GM23338 (cell line): ENCODE measurements at regions not wholly inside any gene's neighbourhood (a gene's known extent, or its start where the extent isn't known, plus 50 kb on each side); places are given as distances from the start of the nearest gene placed in this dataset.

Experiments used
- ATAC-seq: fragments of 200-7000 bp; cut with Tn5 transposase; 3 replicates; pipeline ENCODE4 v1.9.1; 2020
- DNase-seq: peaks from one replicate; pipeline ENCODE4 v3.0.0-alpha.2; 2015; ENCODE audit warnings: low spot score
- H2AFZ ChIP-seq: fragments of 200-600 bp; sonication (generic); 2 replicates; pipeline ENCODE4 v1.8.0; 2016; ENCODE audit warnings: antibody characterized with exemption, mild to moderate bottlenecking, moderate library complexity
- H3F3A ChIP-seq: fragments of 200-600 bp; sonication (generic); replicated peaks from 2 replicates; pipeline ENCODE4 v1.8.0; 2017; ENCODE audit warnings: antibody characterized with exemption, mixed run types, low read depth
- H3K27ac ChIP-seq: fragments of 200-600 bp; sonication (generic); 2 replicates; pipeline ENCODE4 v1.6.1; 2016; ENCODE audit warnings: low read depth
- H3K27me3 ChIP-seq: fragments of 200-600 bp; sonication (generic); 2 replicates; pipeline ENCODE4 v1.8.0; 2016; ENCODE audit warnings: mild to moderate bottlenecking, mixed run types, moderate library complexity; ENCODE audit not compliant: insufficient read depth
- H3K36me3 ChIP-seq: fragments of 200-600 bp; sonication (generic); 2 replicates; pipeline ENCODE4 v1.8.0; 2016; ENCODE audit warnings: mild to moderate bottlenecking; ENCODE audit not compliant: insufficient read depth
- H3K4me1 ChIP-seq: fragments of 200-600 bp; sonication (generic); 2 replicates; pipeline ENCODE4 v1.8.0; 2016; ENCODE audit warnings: mild to moderate bottlenecking, moderate library complexity; ENCODE audit not compliant: insufficient read depth
- H3K4me2 ChIP-seq: fragments of 200-600 bp; sonication (generic); 2 replicates; pipeline ENCODE4 v1.7.1; 2017; ENCODE audit warnings: mixed run types
- H3K4me3 ChIP-seq: fragments of 200-600 bp; sonication (generic); 2 replicates; pipeline ENCODE4 v1.6.1; 2016; ENCODE audit warnings: mixed run types
- H3K79me2 ChIP-seq: fragments of 200-600 bp; sonication (generic); replicated peaks from 2 replicates; pipeline ENCODE4 v1.8.0; 2017; ENCODE audit warnings: mild to moderate bottlenecking; ENCODE audit not compliant: insufficient read depth
- H3K9me2 ChIP-seq: fragments of 200-600 bp; sonication (generic); 2 replicates; pipeline ENCODE4 v1.8.0; 2017; ENCODE audit not compliant: insufficient read depth
- H4K20me1 ChIP-seq: fragments of 200-600 bp; sonication (generic); replicated peaks from 2 replicates; pipeline ENCODE4 v1.8.0; 2017; ENCODE audit warnings: mild to moderate bottlenecking; ENCODE audit not compliant: insufficient read depth
- H3K27ac Mint-ChIP-seq: 2 replicates; pipeline ENCODE4 v1.8.0; 2020; ENCODE audit warnings: inconsistent platforms, mild to moderate bottlenecking, moderate library complexity, mixed read lengths
- H3K27me3 Mint-ChIP-seq: 3 replicates; pipeline ENCODE4 v1.8.0; 2022; ENCODE audit warnings: low read depth, mild to moderate bottlenecking, moderate library complexity, mixed read lengths, inconsistent platforms; ENCODE audit not compliant: insufficient read depth, poor library complexity
- H3K36me3 Mint-ChIP-seq: 3 replicates; pipeline ENCODE4 v1.8.0; 2021; ENCODE audit warnings: low read depth, mild to moderate bottlenecking, inconsistent platforms, moderate library complexity, mixed read lengths
- H3K4me1 Mint-ChIP-seq: 3 replicates; pipeline ENCODE4 v1.8.0; 2020; ENCODE audit warnings: mild to moderate bottlenecking, inconsistent platforms, mixed read lengths
- H3K4me3 Mint-ChIP-seq: 3 replicates; pipeline ENCODE4 v1.8.0; 2021; ENCODE audit warnings: moderate library complexity, mild to moderate bottlenecking, inconsistent platforms, mixed read lengths
- H3K9me3 Mint-ChIP-seq: 3 replicates; pipeline ENCODE4 v1.8.0; 2020; ENCODE audit warnings: moderate library complexity, mild to moderate bottlenecking, inconsistent platforms, mixed read lengths
- CREB1 ChIP-seq: fragments of 250-450 bp; sonication (Bioruptor Pico); IDR thresholded peaks from 2 replicates; pipeline ENCODE4 v1.5.0; 2020; ENCODE audit warnings: low read depth, mild to moderate bottlenecking, moderate library complexity
- CTCF ChIP-seq, 2 experiments: fragments of 200-600 bp in 1 of 2; sonication (generic) in 1 of 2; conservative IDR thresholded peaks; 2 replicates each; pipeline versions ENCODE4 v1.5.1 to v1.6.1; 2016 to 2017; ENCODE audit warnings: antibody characterized with exemption in 2 of 2, low read depth in 2 of 2, mild to moderate bottlenecking in 2 of 2, moderate library complexity in 1 of 2
- ETS1 ChIP-seq: IDR thresholded peaks from 2 replicates; pipeline ENCODE4 v1.6.1; 2016; ENCODE audit warnings: antibody characterized with exemption
- EZH2 ChIP-seq: fragments of 200-600 bp; sonication (generic); IDR thresholded peaks from one replicate; pipeline ENCODE4 v1.8.0; 2017; ENCODE audit warnings: antibody characterized with exemption, mild to moderate bottlenecking, low read depth; ENCODE audit not compliant: unreplicated experiment
- JUNB ChIP-seq: IDR thresholded peaks from one replicate; pipeline ENCODE4 v1.6.1; 2016; ENCODE audit warnings: antibody characterized with exemption; ENCODE audit not compliant: unreplicated experiment
- NANOG ChIP-seq: IDR thresholded peaks from 2 replicates; pipeline ENCODE4 v1.6.1; 2016; ENCODE audit warnings: antibody characterized with exemption, borderline replicate concordance
- POLR2AphosphoS5 ChIP-seq: IDR thresholded peaks from 2 replicates; pipeline ENCODE4 v1.6.1; 2016; ENCODE audit warnings: antibody characterized with exemption, low read depth
- REST ChIP-seq: IDR thresholded peaks from one replicate; pipeline ENCODE4 v1.6.1; 2018; ENCODE audit warnings: antibody characterized with exemption; ENCODE audit not compliant: unreplicated experiment
- STAT1 ChIP-seq: IDR thresholded peaks from one replicate; pipeline ENCODE4 v1.6.1; 2016; ENCODE audit warnings: antibody characterized with exemption; ENCODE audit not compliant: unreplicated experiment
- ZNF462 ChIP-seq: fragments of 250-450 bp; sonication (Bioruptor Pico); IDR thresholded peaks from 2 replicates; pipeline ENCODE4 v1.5.0; 2020; ENCODE audit warnings: mild to moderate bottlenecking, moderate library complexity

- no peaks in the 10 kb centered on the region for H3K4me1 Mint-ChIP-seq
- Histone ChIP-seq H3F3A (no peaks in the 10 kb centered on the region), H3K4me1 (no peaks in the 10 kb centered on the region), H3K27ac (no peak overlapping the region), H2AFZ (no peak overlapping the region), H4K20me1 (no peaks in the 10 kb centered on the region), H3K9me2 (no peaks in the 10 kb centered on the region), H3K27me3 (no peaks in the 10 kb centered on the region), H3K4me2 (no peak overlapping the region), H3K36me3 (no peaks in the 10 kb centered on the region), H3K79me2 (no peaks in the 10 kb centered on the region), H3K4me3 (no peak overlapping the region)
- H3K9me3 Mint-ChIP-seq: no peaks in the 10 kb centered on the region; the same call in 2 of the 3 replicates
- H3K36me3 Mint-ChIP-seq: no peaks in the 10 kb centered on the region
- H3K27ac Mint-ChIP-seq: no peak overlapping the region
- ATAC-seq (no peak), DNase-seq (no peak)
- H3K27me3 Mint-ChIP-seq: no peaks in the 10 kb centered on the region
- TF ChIP-seq POLR2AphosphoS5 (no peak), CREB1 (no peak), REST (no peak), EZH2 (no peak), ZNF462 (CRISPR knock-in tag) (no peak), JUNB (no peak), CTCF (conservative IDR thresholded peaks at IDR 0.05; ENCODE audit: low read depth in 2 of 2) (no peak), NANOG (no peak), ETS1 (no peak), STAT1 (no peak)
- no peak overlapping the region for H3K4me3 Mint-ChIP-seq
Observed at GRCh38 chr12:78617683-78618082, 246.9 kb upstream of the SYT1 start.
